ENCODE measurements at regions not wholly inside any gene's neighbourhood (a gene's known extent, or its start where the extent isn't known, plus 50 kb on each side); places are given as distances from the start of the nearest gene placed in this dataset.

GRCh38 chr18:2169656-2170055, 401.6 kb downstream of the METTL4 start:
- H3K27ac ChIP-seq (ENCODE audit: low read length) = no peak overlapping the region
- H3K4me3 ChIP-seq (ENCODE audit: low read length) = no peak overlapping the region
- H3K9ac ChIP-seq (ENCODE audit: low read length) = no peak overlapping the region
- no peaks in the 10 kb centered on the region for H3K9me3 ChIP-seq (ENCODE audit: control insufficient read depth, low read depth, low read length)
- peaks cover 12% of the 10 kb centered on the region for H3K4me1 ChIP-seq (ENCODE audit: control insufficient read depth, low read depth, low read length)
- no peaks in the 10 kb centered on the region for H3K27me3 ChIP-seq (ENCODE audit: control insufficient read depth, insufficient read depth, low read length)
- no peaks in the 10 kb centered on the region for H3K36me3 ChIP-seq (ENCODE audit: control insufficient read depth, low read depth, low read length)

- Histone ChIP-seq H3K9ac (ENCODE audit: low read length) (no peak overlapping the region), H3K27ac (ENCODE audit: low read length) (no peak overlapping the region), H3K27me3 (ENCODE audit: control insufficient read depth, insufficient read depth, low read length) (no peaks in the 10 kb centered on the region), H3K36me3 (ENCODE audit: control insufficient read depth, low read depth, low read length) (no peaks in the 10 kb centered on the region), H3K9me3 (ENCODE audit: control insufficient read depth, low read depth, low read length) (no peaks in the 10 kb centered on the region), H3K4me1 (ENCODE audit: control insufficient read depth, low read depth, low read length) (peaks cover 12% of the 10 kb centered on the region), H3K4me3 (ENCODE audit: low read length) (no peak overlapping the region)
Measured at GRCh38 chr18:2171840-2172625, 399.3 kb downstream of the METTL4 start.

- H3K4me3 ChIP-seq (ENCODE audit: low read length) = no peak overlapping the region
- H3K27me3 ChIP-seq (ENCODE audit: control insufficient read depth, insufficient read depth, low read length) = no peaks in the 10 kb centered on the region
- no peak overlapping the region for H3K9ac ChIP-seq (ENCODE audit: low read length)
- peaks cover 12% of the 10 kb centered on the region for H3K4me1 ChIP-seq (ENCODE audit: control insufficient read depth, low read depth, low read length)
- no peaks in the 10 kb centered on the region for H3K9me3 ChIP-seq (ENCODE audit: control insufficient read depth, low read depth, low read length)
- H3K36me3 ChIP-seq (ENCODE audit: control insufficient read depth, low read depth, low read length) = no peaks in the 10 kb centered on the region
- no peak overlapping the region for H3K27ac ChIP-seq (ENCODE audit: low read length)
Measured at GRCh38 chr18:2172881-2173280, 398.4 kb downstream of the METTL4 start.

GRCh38 chr18:2173486-2173885, 397.8 kb downstream of the METTL4 start:
- no peak overlapping the region for H3K4me3 ChIP-seq (ENCODE audit: low read length)
- no peaks in the 10 kb centered on the region for H3K27me3 ChIP-seq (ENCODE audit: control insufficient read depth, insufficient read depth, low read length)
- H3K4me1 ChIP-seq (ENCODE audit: control insufficient read depth, low read depth, low read length) = peaks cover 12% of the 10 kb centered on the region
- no peak overlapping the region for H3K9ac ChIP-seq (ENCODE audit: low read length)
- H3K36me3 ChIP-seq (ENCODE audit: control insufficient read depth, low read depth, low read length) = no peaks in the 10 kb centered on the region
- no peaks in the 10 kb centered on the region for H3K9me3 ChIP-seq (ENCODE audit: control insufficient read depth, low read depth, low read length)
- H3K27ac ChIP-seq (ENCODE audit: low read length) = no peak overlapping the region

- Histone ChIP-seq H3K9ac (ENCODE audit: low read length) (no peak overlapping the region), H3K4me1 (ENCODE audit: control insufficient read depth, low read depth, low read length) (peaks cover 12% of the 10 kb centered on the region), H3K4me3 (ENCODE audit: low read length) (no peak overlapping the region), H3K27me3 (ENCODE audit: control insufficient read depth, insufficient read depth, low read length) (no peaks in the 10 kb centered on the region), H3K36me3 (ENCODE audit: control insufficient read depth, low read depth, low read length) (no peaks in the 10 kb centered on the region), H3K27ac (ENCODE audit: low read length) (no peak overlapping the region), H3K9me3 (ENCODE audit: control insufficient read depth, low read depth, low read length) (no peaks in the 10 kb centered on the region)
Measured at GRCh38 chr18:2178036-2178435, 393.3 kb downstream of the METTL4 start.

- H3K36me3 ChIP-seq (ENCODE audit: control insufficient read depth, low read depth, low read length) = no peaks in the 10 kb centered on the region
- no peaks in the 10 kb centered on the region for H3K9me3 ChIP-seq (ENCODE audit: control insufficient read depth, low read depth, low read length)
Measured at GRCh38 chr18:2179498-2180183, 391.7 kb downstream of the METTL4 start.

GRCh38 chr18:2180586-2180985, 390.7 kb downstream of the METTL4 start:
- no peaks in the 10 kb centered on the region for H3K27me3 ChIP-seq (ENCODE audit: control insufficient read depth, insufficient read depth, low read length)
- no peak overlapping the region for H3K4me3 ChIP-seq (ENCODE audit: low read length)

More at GRCh38 chr18:2179498-2180183, 391.7 kb downstream of the METTL4 start:
- Histone ChIP-seq H3K4me1 (ENCODE audit: control insufficient read depth, low read depth, low read length) (no peaks in the 10 kb centered on the region), H3K27ac (ENCODE audit: low read length) (no peak overlapping the region), H3K4me3 (ENCODE audit: low read length) (no peak overlapping the region), H3K9ac (ENCODE audit: low read length) (no peak overlapping the region), H3K27me3 (ENCODE audit: control insufficient read depth, insufficient read depth, low read length) (no peaks in the 10 kb centered on the region)

GRCh38 chr18:2183432-2183831, 387.9 kb downstream of the METTL4 start:
- no peak overlapping the region for H3K9ac ChIP-seq (ENCODE audit: low read length)
- no peaks in the 10 kb centered on the region for H3K9me3 ChIP-seq (ENCODE audit: control insufficient read depth, low read depth, low read length)
- H3K4me1 ChIP-seq (ENCODE audit: control insufficient read depth, low read depth, low read length) = no peaks in the 10 kb centered on the region
- no peaks in the 10 kb centered on the region for H3K36me3 ChIP-seq (ENCODE audit: control insufficient read depth, low read depth, low read length)
- no peaks in the 10 kb centered on the region for H3K27me3 ChIP-seq (ENCODE audit: control insufficient read depth, insufficient read depth, low read length)
- H3K4me3 ChIP-seq (ENCODE audit: low read length) = no peak overlapping the region
- H3K27ac ChIP-seq (ENCODE audit: low read length) = no peak overlapping the region

More at GRCh38 chr18:2180586-2180985, 390.7 kb downstream of the METTL4 start:
- Histone ChIP-seq H3K36me3 (ENCODE audit: control insufficient read depth, low read depth, low read length) (no peaks in the 10 kb centered on the region), H3K9me3 (ENCODE audit: control insufficient read depth, low read depth, low read length) (no peaks in the 10 kb centered on the region), H3K9ac (ENCODE audit: low read length) (no peak overlapping the region), H3K4me1 (ENCODE audit: control insufficient read depth, low read depth, low read length) (no peaks in the 10 kb centered on the region), H3K27ac (ENCODE audit: low read length) (no peak overlapping the region)

- Histone ChIP-seq H3K9me3 (ENCODE audit: control insufficient read depth, low read depth, low read length) (no peaks in the 10 kb centered on the region), H3K4me3 (ENCODE audit: low read length) (no peak overlapping the region), H3K9ac (ENCODE audit: low read length) (no peak overlapping the region), H3K27me3 (ENCODE audit: control insufficient read depth, insufficient read depth, low read length) (no peaks in the 10 kb centered on the region), H3K27ac (ENCODE audit: low read length) (no peak overlapping the region), H3K4me1 (ENCODE audit: control insufficient read depth, low read depth, low read length) (no peaks in the 10 kb centered on the region), H3K36me3 (ENCODE audit: control insufficient read depth, low read depth, low read length) (no peaks in the 10 kb centered on the region)
Measured at GRCh38 chr18:2186967-2187366, 384.3 kb downstream of the METTL4 start.

- no peak overlapping the region for H3K27ac ChIP-seq (ENCODE audit: low read length)
- no peaks in the 10 kb centered on the region for H3K36me3 ChIP-seq (ENCODE audit: control insufficient read depth, low read depth, low read length)
- H3K4me1 ChIP-seq (ENCODE audit: control insufficient read depth, low read depth, low read length) = no peaks in the 10 kb centered on the region
- no peak overlapping the region for H3K9ac ChIP-seq (ENCODE audit: low read length)
- H3K4me3 ChIP-seq (ENCODE audit: low read length) = no peak overlapping the region
- no peaks in the 10 kb centered on the region for H3K27me3 ChIP-seq (ENCODE audit: control insufficient read depth, insufficient read depth, low read length)
- H3K9me3 ChIP-seq (ENCODE audit: control insufficient read depth, low read depth, low read length) = no peaks in the 10 kb centered on the region
Measured at GRCh38 chr18:2188258-2188657, 383.0 kb downstream of the METTL4 start.

- Histone ChIP-seq H3K9ac (ENCODE audit: low read length) (no peak overlapping the region), H3K27me3 (ENCODE audit: control insufficient read depth, insufficient read depth, low read length) (no peaks in the 10 kb centered on the region), H3K4me1 (ENCODE audit: control insufficient read depth, low read depth, low read length) (no peaks in the 10 kb centered on the region), H3K4me3 (ENCODE audit: low read length) (no peak overlapping the region), H3K36me3 (ENCODE audit: control insufficient read depth, low read depth, low read length) (no peaks in the 10 kb centered on the region), H3K27ac (ENCODE audit: low read length) (no peak overlapping the region), H3K9me3 (ENCODE audit: control insufficient read depth, low read depth, low read length) (no peaks in the 10 kb centered on the region)
Measured at GRCh38 chr18:2191180-2191790, 380.0 kb downstream of the METTL4 start.
